K562 (cell line): ENCODE measurements at regions not wholly inside any gene's neighbourhood (a gene's known extent, or its start where the extent isn't known, plus 50 kb on each side); places are given as distances from the start of the nearest gene placed in this dataset.

Experiments
- ATAC-seq: fragments of 200-7000 bp; cut with Tn5 transposase; 3 replicates; pipeline ENCODE4 v1.9.1; 2020; ENCODE audit warnings: moderate library complexity
- BruUV-seq: library from RNA; stranded (reverse); fragments of 400-500 nt; replicated peaks from 2 replicates; lab custom pipeline; 2021; lab: Mats Ljungman, UMichigan
- CTCF ChIA-PET: fragments of 300-600 bp; formaldehyde crosslinking; extraction: SDS; loops from one replicate; lab custom pipeline; 2021; ENCODE audit warnings: low intra/inter-chr PET ratio; lab: Yijun Ruan, JAX
- POLR2A ChIA-PET: fragments of 300-600, 350-650 bp; sonication (Branson Sonifier 250); formaldehyde crosslinking; extraction: SDS; loops from one replicate; lab custom pipeline; 2021; ENCODE audit warnings: antibody characterized with exemption, inconsistent platforms; lab: Yijun Ruan, JAX
- DNase-seq, 4 experiments: peaks; one replicate each; pipeline versions ENCODE4 v3.0.0 to v3.0.0-alpha.2; 2011 to 2018; ENCODE audit warnings: low spot score in 3 of 4, mixed read lengths in 3 of 4; ENCODE audit errors: extremely low read depth in 1 of 4
- FAIRE-seq: peaks from 2 replicates; lab custom pipeline; 2011; peaks lifted over from hg19 to GRCh38; lab: Jason Lieb, UNC
- H2AFZ ChIP-seq: 2 replicates; pipeline ENCODE4 v1.6.0; 2011; ENCODE audit warnings: low read depth, low read length, control low read depth, inconsistent platforms
- H3K27ac ChIP-seq: fragments of 200-600 bp; 3 replicates; pipeline ENCODE4 v1.8.0; 2011; ENCODE audit warnings: low read depth, mild to moderate bottlenecking, control low read depth, inconsistent platforms, low read length, moderate library complexity, mixed read lengths; ENCODE audit errors: extremely low read depth
- H3K27me3 ChIP-seq, 2 experiments: fragments of 300-600 bp in 1 of 2; 2 replicates in 1 of 2; 3 replicates in 1 of 2; pipeline versions ENCODE4 v1.6.0 to v1.8.0; 2011; ENCODE audit warnings: inconsistent platforms in 2 of 2, low read length in 2 of 2, mild to moderate bottlenecking in 1 of 2, mixed read lengths in 1 of 2, moderate library complexity in 1 of 2; ENCODE audit not compliant: control insufficient read depth in 2 of 2, insufficient read depth in 2 of 2
- H3K36me3 ChIP-seq: fragments of 300-600 bp; 3 replicates; pipeline ENCODE4 v1.8.0; 2011; ENCODE audit warnings: mild to moderate bottlenecking, low read length, inconsistent platforms; ENCODE audit not compliant: control insufficient read depth, insufficient read depth
- H3K4me1 ChIP-seq, 2 experiments: fragments of 200-600 bp in 1 of 2; replicated peaks in 1 of 2; 2 replicates in 1 of 2; 3 replicates in 1 of 2; pipeline versions ENCODE4 v1.5.1 to v1.8.0; 2011; ENCODE audit warnings: inconsistent platforms in 2 of 2, low read length in 2 of 2, mild to moderate bottlenecking in 1 of 2, mixed read lengths in 1 of 2, moderate library complexity in 1 of 2; ENCODE audit not compliant: control insufficient read depth in 2 of 2, insufficient read depth in 2 of 2
- H3K4me2 ChIP-seq: 2 replicates; pipeline ENCODE4 v1.6.1; 2011; ENCODE audit warnings: low read length, control low read depth, inconsistent platforms, mixed read lengths; ENCODE audit not compliant: insufficient read depth
- H3K4me3 ChIP-seq: fragments of 200-600 bp; sonication (generic), shearing (Covaris generic); 2 replicates; pipeline ENCODE4 v1.5.1; 2016; ENCODE audit warnings: control low read depth, inconsistent platforms
- H3K79me2 ChIP-seq: fragments of 200-600 bp; 3 replicates; pipeline ENCODE4 v1.8.0; 2011; ENCODE audit warnings: low read length, inconsistent platforms; ENCODE audit not compliant: control insufficient read depth, insufficient read depth
- H3K9ac ChIP-seq, 2 experiments: 2 replicates each; pipeline versions ENCODE4 v1.6.0 to v1.6.1; 2011; ENCODE audit warnings: low read depth in 2 of 2, low read length in 2 of 2, control low read depth in 1 of 2, inconsistent platforms in 1 of 2, mild to moderate bottlenecking in 1 of 2, mixed read lengths in 1 of 2; ENCODE audit not compliant: insufficient read depth in 1 of 2
- H3K9me1 ChIP-seq: one replicate; pipeline ENCODE4 v1.6.0; 2011; ENCODE audit warnings: inconsistent platforms, mild to moderate bottlenecking, low read length, moderate library complexity; ENCODE audit not compliant: control insufficient read depth, insufficient read depth
- H3K9me3 ChIP-seq: replicated peaks from 2 replicates; pipeline ENCODE4 v1.5.1; 2011; ENCODE audit warnings: low read depth, low read length, inconsistent platforms; ENCODE audit not compliant: control insufficient read depth, insufficient read depth
- H4K20me1 ChIP-seq: replicated peaks from 2 replicates; pipeline ENCODE4 v1.6.1; 2011; ENCODE audit warnings: low read length, inconsistent platforms, mixed read lengths; ENCODE audit not compliant: control insufficient read depth, insufficient read depth
- ILF3 ChIP-seq: fragments of 450-650 bp; IDR thresholded peaks from 2 replicates; pipeline ENCODE4 v1.6.1; 2018; ENCODE audit warnings: antibody characterized with exemption, mild to moderate bottlenecking, moderate library complexity, borderline replicate concordance
- RAD21 ChIP-seq, 2 experiments: fragments of 250-450 bp in 1 of 2; fragments of 450-650 bp in 1 of 2; sonication (Bioruptor Pico) in 1 of 2; formaldehyde crosslinking in 1 of 2; IDR thresholded peaks in 1 of 2; conservative IDR thresholded peaks in 1 of 2; 2 replicates each; pipeline versions ENCODE4 v1.4.0 to v1.8.0; 2020 to 2022; ENCODE audit warnings: mild to moderate bottlenecking in 2 of 2, moderate library complexity in 1 of 2
- WGBS: fragments of 100-300 bp; shearing (Covaris generic); methylation state at CpG from one replicate; pipeline ENCODE4 v1.1.6; 2016; ENCODE audit warnings: low coverage, mixed read lengths; ENCODE audit not compliant: insufficient coverage; ENCODE audit errors: missing lambda C conversion rate; 5-methylcytosine and 5-hydroxymethylcytosine counted together
- in situ Hi-C: fragments of 300-500 bp; cut with MboI; formaldehyde crosslinking; loops from 4 replicates; pipeline ENCODE4 v1.15.0; 2018; ENCODE audit warnings: inconsistent platforms, mixed read lengths
- intact Hi-C: fragments of 100-400 bp; cut with micrococcal nuclease; formaldehyde crosslinking; loops from 2 replicates; pipeline ENCODE4 v1.14.2; 2022
- TF ChIP-seq, protein P1 (sequence below), 2 experiments: fragments of 450-650 bp; formaldehyde crosslinking in 1 of 2; IDR thresholded peaks; 2 replicates each; pipeline versions ENCODE4 v1.4.0 to v1.6.1; 2014 to 2020; ENCODE audit warnings: mild to moderate bottlenecking in 2 of 2, borderline replicate concordance in 1 of 2, low read depth in 1 of 2
- TF ChIP-seq, protein P2 (sequence below): fragments of 250-450 bp; sonication (Bioruptor Pico); IDR thresholded peaks from 2 replicates; pipeline ENCODE4 v1.4.0; 2020; ENCODE audit warnings: borderline replicate concordance

DNA sequence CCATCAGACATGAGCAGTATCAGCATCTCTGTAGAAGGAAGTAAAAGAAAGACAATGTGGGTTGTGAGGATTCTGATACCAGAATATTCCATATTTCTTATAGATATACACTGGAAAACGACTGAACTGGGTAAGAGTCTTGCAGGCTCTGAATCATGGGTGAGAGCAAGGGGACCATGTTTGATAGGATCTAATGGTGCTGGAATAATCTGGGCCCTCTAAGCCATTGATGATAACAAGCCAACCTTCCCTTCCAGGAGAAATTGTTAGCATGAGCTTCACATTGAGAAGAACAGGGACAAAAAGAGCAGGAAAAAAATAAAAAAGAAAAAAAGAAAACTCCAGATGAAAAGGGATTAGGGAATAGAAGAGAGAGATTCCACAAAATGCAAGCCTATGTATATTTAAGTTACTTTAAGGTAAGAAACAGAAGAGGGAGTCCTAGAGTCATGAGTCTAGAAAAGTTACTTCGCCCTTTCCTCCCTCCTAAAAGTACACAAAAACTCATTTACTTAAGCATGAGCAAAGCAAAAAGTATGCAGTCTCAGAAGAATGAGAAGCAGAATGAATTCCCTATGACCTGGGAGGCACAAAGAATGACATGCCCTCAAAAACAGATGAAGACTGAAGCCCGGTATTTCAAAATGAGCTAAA is 181.9 kb downstream of the TMEM26 start:
- H3K4me2 ChIP-seq: no peak overlapping the region
- no peaks in the 10 kb centered on the region for H3K4me1 ChIP-seq
- in situ Hi-C loops: no loop called here
- no peak overlapping the region for H3K9ac ChIP-seq
- H3K27me3 ChIP-seq: no peaks in the 10 kb centered on the region
- H3K36me3 ChIP-seq: no peaks in the 10 kb centered on the region
- H3K27ac ChIP-seq: no peak overlapping the region
- no peak for ATAC-seq
- ChIA-PET POLR2A (no interaction called here), CTCF (interaction anchor here (0.6 kb wide), 2 partner anchors 455 to 760 kb away, joined by 3 to 8 read pairs; no protein-coding TSS in a partner anchor)
- no peak for FAIRE-seq
- intact Hi-C loops: no loop called here
- no peaks in the 10 kb centered on the region for H3K9me1 ChIP-seq
- TF ChIP-seq, protein P1, sequence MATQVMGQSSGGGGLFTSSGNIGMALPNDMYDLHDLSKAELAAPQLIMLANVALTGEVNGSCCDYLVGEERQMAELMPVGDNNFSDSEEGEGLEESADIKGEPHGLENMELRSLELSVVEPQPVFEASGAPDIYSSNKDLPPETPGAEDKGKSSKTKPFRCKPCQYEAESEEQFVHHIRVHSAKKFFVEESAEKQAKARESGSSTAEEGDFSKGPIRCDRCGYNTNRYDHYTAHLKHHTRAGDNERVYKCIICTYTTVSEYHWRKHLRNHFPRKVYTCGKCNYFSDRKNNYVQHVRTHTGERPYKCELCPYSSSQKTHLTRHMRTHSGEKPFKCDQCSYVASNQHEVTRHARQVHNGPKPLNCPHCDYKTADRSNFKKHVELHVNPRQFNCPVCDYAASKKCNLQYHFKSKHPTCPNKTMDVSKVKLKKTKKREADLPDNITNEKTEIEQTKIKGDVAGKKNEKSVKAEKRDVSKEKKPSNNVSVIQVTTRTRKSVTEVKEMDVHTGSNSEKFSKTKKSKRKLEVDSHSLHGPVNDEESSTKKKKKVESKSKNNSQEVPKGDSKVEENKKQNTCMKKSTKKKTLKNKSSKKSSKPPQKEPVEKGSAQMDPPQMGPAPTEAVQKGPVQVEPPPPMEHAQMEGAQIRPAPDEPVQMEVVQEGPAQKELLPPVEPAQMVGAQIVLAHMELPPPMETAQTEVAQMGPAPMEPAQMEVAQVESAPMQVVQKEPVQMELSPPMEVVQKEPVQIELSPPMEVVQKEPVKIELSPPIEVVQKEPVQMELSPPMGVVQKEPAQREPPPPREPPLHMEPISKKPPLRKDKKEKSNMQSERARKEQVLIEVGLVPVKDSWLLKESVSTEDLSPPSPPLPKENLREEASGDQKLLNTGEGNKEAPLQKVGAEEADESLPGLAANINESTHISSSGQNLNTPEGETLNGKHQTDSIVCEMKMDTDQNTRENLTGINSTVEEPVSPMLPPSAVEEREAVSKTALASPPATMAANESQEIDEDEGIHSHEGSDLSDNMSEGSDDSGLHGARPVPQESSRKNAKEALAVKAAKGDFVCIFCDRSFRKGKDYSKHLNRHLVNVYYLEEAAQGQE (IDR thresholded peaks at IDR 0.05; ENCODE audit: borderline replicate concordance): peak; percentile 8; the same call in 1 of the 2 replicates
- TF ChIP-seq, protein P1 (CRISPR knock-in tag; IDR thresholded peaks at IDR 0.05; ENCODE audit: low read depth): no peak
- TF ChIP-seq ILF3 (no peak), RAD21 (CRISPR knock-in tag; conservative IDR thresholded peaks at IDR 0.05 in 1 of 2, IDR thresholded peaks at IDR 0.05 in 1 of 2) (peak in 1 of 2 experiments; percentile 44; a peak in 2 of 4 replicates)
- TF ChIP-seq, protein P2, sequence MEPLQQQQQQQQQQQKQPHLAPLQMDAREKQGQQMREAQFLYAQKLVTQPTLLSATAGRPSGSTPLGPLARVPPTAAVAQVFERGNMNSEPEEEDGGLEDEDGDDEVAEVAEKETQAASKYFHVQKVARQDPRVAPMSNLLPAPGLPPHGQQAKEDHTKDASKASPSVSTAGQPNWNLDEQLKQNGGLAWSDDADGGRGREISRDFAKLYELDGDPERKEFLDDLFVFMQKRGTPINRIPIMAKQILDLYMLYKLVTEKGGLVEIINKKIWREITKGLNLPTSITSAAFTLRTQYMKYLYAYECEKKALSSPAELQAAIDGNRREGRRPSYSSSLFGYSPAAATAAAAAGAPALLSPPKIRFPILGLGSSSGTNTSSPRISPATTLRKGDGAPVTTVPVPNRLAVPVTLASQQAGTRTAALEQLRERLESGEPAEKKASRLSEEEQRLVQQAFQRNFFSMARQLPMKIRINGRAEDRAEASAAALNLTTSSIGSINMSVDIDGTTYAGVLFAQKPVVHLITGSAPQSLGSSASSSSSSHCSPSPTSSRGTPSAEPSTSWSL (CRISPR knock-in tag): no peak
- H3K79me2 ChIP-seq: no peaks in the 10 kb centered on the region
- 0% methylated on average over 3 of the region's 3 CpGs for WGBS
- H3K9me3 ChIP-seq: no peaks in the 10 kb centered on the region
- no peak overlapping the region for H2AFZ ChIP-seq
- no peak overlapping the region for H3K4me3 ChIP-seq
- H4K20me1 ChIP-seq: no peaks in the 10 kb centered on the region
- no peak for DNase-seq
- no TSS peak for BruUV-seq
